Muscle of leg (tissue), 3 donors: ENCODE measurements at regions not wholly inside any gene's neighbourhood (a gene's known extent, or its start where the extent isn't known, plus 50 kb on each side); places are given as distances from the start of the nearest gene placed in this dataset.

Source experiments
- DNase-seq: peaks from one replicate; pipeline ENCODE4 v3.0.0; 2013
- H3K27ac ChIP-seq: one replicate; pipeline ENCODE4 v1.5.1; 2013; ENCODE audit warnings: mild to moderate bottlenecking, low read length, control low read depth
- H3K27me3 ChIP-seq: one replicate; pipeline ENCODE4 v1.6.1; 2013; ENCODE audit warnings: low read length; ENCODE audit not compliant: control insufficient read depth, insufficient read depth
- H3K36me3 ChIP-seq: one replicate; pipeline ENCODE4 v1.6.1; 2013; ENCODE audit warnings: low read length; ENCODE audit not compliant: control insufficient read depth, insufficient read depth
- H3K4me1 ChIP-seq: one replicate; pipeline ENCODE4 v1.6.1; 2013; ENCODE audit warnings: low read length; ENCODE audit not compliant: control insufficient read depth, insufficient read depth
- H3K4me3 ChIP-seq: one replicate; pipeline ENCODE4 v1.5.1; 2013; ENCODE audit warnings: low read length, control low read depth
- H3K9me3 ChIP-seq: replicated peaks from 2 replicates; pipeline ENCODE4 v1.6.1; 2013; ENCODE audit warnings: low read depth, low read length; ENCODE audit not compliant: control insufficient read depth
- WGBS: methylation state at CpG from one replicate; pipeline ENCODE4 v1.1.5; 2013; ENCODE audit warnings: missing lambda C conversion rate; ENCODE audit not compliant: insufficient coverage; 5-methylcytosine and 5-hydroxymethylcytosine counted together

DNA sequence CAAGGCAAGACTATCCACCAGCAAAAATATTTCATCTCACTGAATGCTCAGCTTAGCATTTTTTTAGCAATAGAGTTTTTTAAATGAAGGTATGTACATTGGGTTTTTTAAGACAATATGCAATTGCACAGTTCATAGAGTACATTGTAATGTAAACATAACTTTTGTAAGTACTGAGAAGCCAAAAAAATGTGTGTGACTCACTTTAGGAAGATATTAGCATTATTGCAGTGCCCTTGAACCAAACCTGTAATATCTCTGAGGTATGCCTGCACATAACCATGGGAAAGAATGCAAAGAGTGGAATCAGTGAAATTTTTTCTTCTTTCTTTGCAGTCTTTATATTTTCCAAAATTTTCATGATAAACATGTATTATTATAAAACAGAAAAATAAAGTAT, 1533.3 kb upstream of the WWC1 start:
- Histone ChIP-seq H3K4me3 (no peak overlapping the region), H3K27me3 (no peaks in the 10 kb centered on the region), H3K4me1 (no peaks in the 10 kb centered on the region), H3K36me3 (no peaks in the 10 kb centered on the region), H3K9me3 (no peaks in the 10 kb centered on the region), H3K27ac (no peak overlapping the region)
- no peak for DNase-seq

DNA sequence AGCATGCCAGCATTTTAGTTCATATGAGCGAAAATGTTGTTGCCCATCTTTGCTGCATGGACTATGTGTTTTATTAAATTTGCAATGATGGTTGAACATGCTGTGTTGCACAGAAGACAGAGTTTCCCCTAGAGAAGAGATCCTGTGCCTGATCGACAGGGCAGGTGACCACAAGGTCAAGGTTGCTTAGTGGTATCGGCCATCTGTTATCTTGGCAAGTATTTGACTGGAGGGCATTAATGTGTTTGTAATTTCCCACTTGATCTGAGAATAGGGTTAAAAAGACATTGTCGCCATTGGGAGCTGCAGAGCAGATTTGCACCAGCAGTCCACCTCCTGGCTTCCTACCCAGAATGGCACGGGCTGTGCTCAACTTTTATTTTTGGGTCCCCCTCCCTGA, 1523.6 kb upstream of the WWC1 start:
- peaks cover 7% of the 10 kb centered on the region for H3K9me3 ChIP-seq
- no peak for DNase-seq
- H3K27ac ChIP-seq = no peak overlapping the region
- no peaks in the 10 kb centered on the region for H3K36me3 ChIP-seq
- H3K4me1 ChIP-seq = no peaks in the 10 kb centered on the region
- H3K4me3 ChIP-seq = no peak overlapping the region
- no peaks in the 10 kb centered on the region for H3K27me3 ChIP-seq
- 84% methylated on average over 3 of the region's 5 CpGs for WGBS

GRCh38 chr5:166768536-166768935, 1522.9 kb upstream of the WWC1 start:
- no peaks in the 10 kb centered on the region for H3K27me3 ChIP-seq
- H3K4me1 ChIP-seq = no peaks in the 10 kb centered on the region
- H3K27ac ChIP-seq = no peak overlapping the region
- H3K4me3 ChIP-seq = no peak overlapping the region
- DNase-seq = no peak
- peaks cover 7% of the 10 kb centered on the region for H3K9me3 ChIP-seq
- no CpG with 5 or more reads among the region's 2 CpGs for WGBS
- no peaks in the 10 kb centered on the region for H3K36me3 ChIP-seq

- no CpG with 5 or more reads among the region's 1 CpG for WGBS
- DNase-seq = no peak
- H3K27ac ChIP-seq = no peak overlapping the region
- H3K36me3 ChIP-seq = no peaks in the 10 kb centered on the region
- peaks cover 7% of the 10 kb centered on the region for H3K9me3 ChIP-seq
- no peak overlapping the region for H3K4me3 ChIP-seq
- H3K4me1 ChIP-seq = no peaks in the 10 kb centered on the region
- H3K27me3 ChIP-seq = no peaks in the 10 kb centered on the region
These were observed 1518.7 kb upstream of the WWC1 start for GRCh38 chr5:166772770-166773169.

- DNase-seq = no peak
These were observed 1509.7 kb upstream of the WWC1 start for GRCh38 chr5:166781737-166782136.

DNA sequence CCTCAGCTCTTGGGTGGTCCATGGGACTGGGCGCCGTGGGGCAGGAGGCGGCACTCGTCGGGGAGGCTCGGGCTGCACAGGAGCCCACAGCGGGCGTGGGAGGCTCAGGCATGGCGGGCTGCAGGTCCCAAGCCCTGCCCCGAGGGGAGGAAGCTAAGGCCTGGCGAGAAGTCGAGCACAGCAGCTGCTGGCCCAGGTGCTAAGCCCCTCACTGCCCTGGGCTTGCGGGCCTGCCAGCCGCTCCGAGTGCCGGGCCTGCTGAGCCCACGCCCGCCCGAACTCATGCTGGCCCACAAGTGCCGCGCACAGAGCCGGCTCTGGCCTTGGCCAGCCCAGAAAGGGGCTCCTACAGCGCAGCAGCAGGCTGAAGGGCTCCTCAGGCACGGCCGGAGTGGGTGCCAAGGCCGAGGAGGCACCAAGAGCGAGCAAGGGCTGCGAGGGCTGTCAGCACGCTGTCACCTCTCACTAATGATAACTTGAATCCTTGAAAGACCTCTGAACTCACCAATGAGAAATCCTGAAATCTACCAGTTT, 1506.8 kb upstream of the WWC1 start:
- H3K4me1 ChIP-seq = no peaks in the 10 kb centered on the region
- 94% methylated on average over 26 of the region's 29 CpGs for WGBS
- no peak for DNase-seq
- H3K9me3 ChIP-seq = no peaks in the 10 kb centered on the region
- H3K27me3 ChIP-seq = no peaks in the 10 kb centered on the region
- no peak overlapping the region for H3K4me3 ChIP-seq
- H3K27ac ChIP-seq = no peak overlapping the region
- no peaks in the 10 kb centered on the region for H3K36me3 ChIP-seq

More at GRCh38 chr5:166781737-166782136, 1509.7 kb upstream of the WWC1 start:
- no peaks in the 10 kb centered on the region for H3K36me3 ChIP-seq
- H3K27ac ChIP-seq = no peak overlapping the region
- no peaks in the 10 kb centered on the region for H3K27me3 ChIP-seq
- no peaks in the 10 kb centered on the region for H3K9me3 ChIP-seq
- 17% methylated on average over 3 of the region's 4 CpGs for WGBS
- H3K4me3 ChIP-seq = no peak overlapping the region
- H3K4me1 ChIP-seq = no peaks in the 10 kb centered on the region

DNA sequence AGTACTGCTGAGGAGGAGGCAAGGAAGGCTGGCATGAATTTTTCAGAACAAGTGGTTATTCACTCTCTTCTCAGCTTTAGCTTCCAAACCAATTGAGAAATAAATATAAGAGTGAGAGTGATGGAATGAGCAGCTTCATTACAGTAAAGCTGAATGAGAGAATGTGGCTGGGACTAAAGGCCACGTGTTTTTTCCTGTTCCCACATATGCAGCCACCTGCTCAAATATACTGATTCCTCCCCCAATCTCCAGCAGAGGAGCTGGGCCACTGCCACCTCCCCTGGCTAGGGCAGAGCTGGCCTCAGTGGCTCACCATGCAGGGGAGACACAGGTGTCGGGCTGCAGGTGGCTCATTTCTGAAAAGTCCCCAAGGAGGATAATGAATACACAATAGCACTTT, 1505.3 kb upstream of the WWC1 start:
- no peaks in the 10 kb centered on the region for H3K27me3 ChIP-seq
- no peaks in the 10 kb centered on the region for H3K9me3 ChIP-seq
- no peaks in the 10 kb centered on the region for H3K36me3 ChIP-seq
- DNase-seq = no peak
- H3K4me1 ChIP-seq = no peaks in the 10 kb centered on the region
- WGBS = 72% methylated on average over 2 of the region's 2 CpGs
- no peak overlapping the region for H3K4me3 ChIP-seq
- H3K27ac ChIP-seq = no peak overlapping the region

DNA sequence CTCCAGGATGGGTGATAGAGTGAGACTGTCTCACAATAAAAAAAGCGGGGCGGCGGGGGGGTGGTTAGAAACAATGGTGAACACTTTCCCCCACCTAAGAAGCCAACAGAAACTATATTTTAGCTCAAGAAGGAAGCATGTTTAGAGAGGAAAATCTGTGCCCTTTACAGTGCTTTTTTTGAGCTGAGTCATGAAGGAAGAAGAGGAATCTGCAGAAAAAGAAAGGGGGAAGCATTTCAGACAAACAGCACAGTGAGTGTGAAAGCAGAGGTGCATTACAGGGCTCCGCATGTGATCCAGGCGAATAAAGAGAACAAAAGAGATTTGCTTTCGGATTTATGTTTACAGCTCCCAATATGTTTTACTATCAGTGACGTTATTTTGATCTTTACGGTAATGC, 1504.6 kb upstream of the WWC1 start:
- no peak overlapping the region for H3K27ac ChIP-seq
- H3K36me3 ChIP-seq = no peaks in the 10 kb centered on the region
- no peaks in the 10 kb centered on the region for H3K4me1 ChIP-seq
- no peak overlapping the region for H3K4me3 ChIP-seq
- no CpG with 5 or more reads among the region's 8 CpGs for WGBS
- DNase-seq = no peak
- no peaks in the 10 kb centered on the region for H3K9me3 ChIP-seq
- H3K27me3 ChIP-seq = no peaks in the 10 kb centered on the region

- WGBS = no CpG with 5 or more reads among the region's 1 CpG
- H3K27ac ChIP-seq = no peak overlapping the region
- no peaks in the 10 kb centered on the region for H3K9me3 ChIP-seq
- no peaks in the 10 kb centered on the region for H3K36me3 ChIP-seq
- no peaks in the 10 kb centered on the region for H3K27me3 ChIP-seq
- no peaks in the 10 kb centered on the region for H3K4me1 ChIP-seq
- no peak for DNase-seq
- no peak overlapping the region for H3K4me3 ChIP-seq
These were observed 1503.4 kb upstream of the WWC1 start for GRCh38 chr5:166788050-166788449.

DNA sequence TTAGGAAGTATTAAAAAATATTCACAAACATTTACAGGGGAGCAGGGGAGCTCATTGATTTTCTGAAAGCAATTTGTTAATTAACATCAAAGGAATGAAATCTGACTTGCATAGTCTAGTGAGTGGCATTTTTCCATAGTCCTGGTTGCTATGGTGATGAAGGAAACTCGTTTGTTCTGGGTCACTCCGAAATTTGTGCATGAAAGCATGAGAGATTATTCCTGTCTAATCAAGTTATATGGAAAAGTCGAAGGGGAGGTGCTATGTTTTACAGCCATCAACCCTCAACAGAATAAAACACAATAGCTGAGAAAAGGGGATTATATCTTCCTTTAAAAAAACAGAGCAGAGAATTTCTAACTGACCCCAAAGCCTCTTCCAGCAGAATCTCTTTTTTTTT, 1495.7 kb upstream of the WWC1 start:
- H3K4me3 ChIP-seq = no peak overlapping the region
- no peaks in the 10 kb centered on the region for H3K36me3 ChIP-seq
- H3K9me3 ChIP-seq = peaks cover 3% of the 10 kb centered on the region
- no peaks in the 10 kb centered on the region for H3K27me3 ChIP-seq
- no peak overlapping the region for H3K27ac ChIP-seq
- H3K4me1 ChIP-seq = no peaks in the 10 kb centered on the region
- no CpG with 5 or more reads among the region's 3 CpGs for WGBS
- DNase-seq = no peak

DNA sequence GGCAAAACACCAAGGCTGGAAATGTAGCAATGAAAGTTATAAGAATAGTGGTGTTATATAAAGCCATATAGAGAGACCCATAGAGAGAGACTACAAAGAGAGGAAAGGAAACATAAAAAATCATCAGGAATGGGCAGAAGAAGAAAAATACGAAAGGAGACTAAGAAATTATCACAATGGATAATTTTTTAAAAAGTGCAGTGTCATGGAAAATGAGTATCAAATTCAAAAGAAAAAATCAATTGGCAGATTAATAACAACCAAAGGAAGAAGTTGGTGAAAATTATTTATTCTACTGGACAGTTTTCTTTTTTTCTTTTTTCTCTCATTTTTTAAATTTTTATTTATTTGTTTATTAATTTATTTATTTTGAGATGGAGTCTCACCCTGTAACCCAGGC, 1488.4 kb upstream of the WWC1 start:
- no peak overlapping the region for H3K27ac ChIP-seq
- H3K27me3 ChIP-seq = no peaks in the 10 kb centered on the region
- H3K36me3 ChIP-seq = no peaks in the 10 kb centered on the region
- peaks cover 9% of the 10 kb centered on the region for H3K9me3 ChIP-seq
- H3K4me1 ChIP-seq = no peaks in the 10 kb centered on the region
- H3K4me3 ChIP-seq = no peak overlapping the region
- WGBS = no CpG with 5 or more reads among the region's 1 CpG
- DNase-seq = no peak
